SK-N-SH (cell line): ENCODE measurements at regions not wholly inside any gene's neighbourhood (a gene's known extent, or its start where the extent isn't known, plus 50 kb on each side); places are given as distances from the start of the nearest gene placed in this dataset.

Experiments
- CTCF ChIP-seq: fragments of 200-600 bp; sonication (generic); IDR thresholded peaks from 2 replicates; pipeline ENCODE4 v1.6.1; 2017; ENCODE audit warnings: antibody characterized with exemption, mild to moderate bottlenecking, moderate library complexity
- EP300 ChIP-seq, 2 experiments: IDR thresholded peaks; 2 replicates each; pipeline versions ENCODE4 v1.4.0 to v1.6.1; 2012; ENCODE audit warnings: borderline replicate concordance in 1 of 2, low read depth in 1 of 2, low read length in 1 of 2
- FOXM1 ChIP-seq: IDR thresholded peaks from 2 replicates; pipeline ENCODE4 v1.4.0; 2012; ENCODE audit warnings: low read depth, mild to moderate bottlenecking
- IRF3 ChIP-seq: fragments of 150-350 bp; IDR thresholded peaks from 2 replicates; pipeline ENCODE4 v1.6.1; 2016; ENCODE audit warnings: mild to moderate bottlenecking, low read depth, low read length
- MAX ChIP-seq: IDR thresholded peaks from 2 replicates; pipeline ENCODE4 v1.4.0; 2012; ENCODE audit warnings: low read depth
- MXI1 ChIP-seq: IDR thresholded peaks from 2 replicates; pipeline ENCODE4 v1.6.1; 2012; ENCODE audit warnings: mild to moderate bottlenecking, low read depth, low read length, improper control_type of control experiment
- NFIC ChIP-seq: IDR thresholded peaks from 2 replicates; pipeline ENCODE4 v1.4.0; 2012; ENCODE audit warnings: borderline replicate concordance
- RCOR1 ChIP-seq: fragments of 150-350 bp; IDR thresholded peaks from 2 replicates; pipeline ENCODE4 v1.6.1; 2017; ENCODE audit warnings: antibody characterized with exemption, low read length
- RFX5 ChIP-seq: IDR thresholded peaks from 2 replicates; pipeline ENCODE4 v1.6.1; 2012; ENCODE audit warnings: mild to moderate bottlenecking, improper control_type of control experiment, low read length
- SMC3 ChIP-seq: IDR thresholded peaks from 2 replicates; pipeline ENCODE4 v1.6.1; 2012; ENCODE audit warnings: low read depth, low read length, improper control_type of control experiment
- TAF1 ChIP-seq: IDR thresholded peaks from 2 replicates; pipeline ENCODE4 v1.6.1; 2012; ENCODE audit warnings: low read depth, mild to moderate bottlenecking, low read length, moderate library complexity, borderline replicate concordance
- USF1 ChIP-seq: IDR thresholded peaks from 2 replicates; pipeline ENCODE4 v1.4.0; 2012; ENCODE audit warnings: low read depth, borderline replicate concordance
- YY1 ChIP-seq: IDR thresholded peaks from 2 replicates; pipeline ENCODE4 v1.4.0; 2012; ENCODE audit warnings: low read depth, mild to moderate bottlenecking

GRCh38 chr18:30160124-30160523, 882.4 kb downstream of the DSC3 start:
- TF ChIP-seq EP300 (IDR thresholded peaks at IDR 0.05; ENCODE audit: borderline replicate concordance in 1 of 2, low read depth in 1 of 2, low read length in 1 of 2) = no peak
- no peak for TF ChIP-seq CTCF
- no peak for TF ChIP-seq YY1
- no peak for TF ChIP-seq MAX
- TF ChIP-seq RCOR1 = no peak
- TF ChIP-seq TAF1 = no peak
- TF ChIP-seq SMC3 = no peak
- TF ChIP-seq MXI1 = no peak
- no peak for TF ChIP-seq FOXM1
- no peak for TF ChIP-seq USF1
- TF ChIP-seq RFX5 = no peak
- TF ChIP-seq NFIC = no peak
- no peak for TF ChIP-seq IRF3
